Endodermal cell (in vitro differentiated cells): ENCODE measurements at regions not wholly inside any gene's neighbourhood (a gene's known extent, or its start where the extent isn't known, plus 50 kb on each side); places are given as distances from the start of the nearest gene placed in this dataset.

Experiments
- DNase-seq: peaks from one replicate; pipeline ENCODE4 v3.0.0-alpha.2; 2017
- H3K27ac ChIP-seq: 2 replicates; pipeline ENCODE4 v1.5.1; 2013; ENCODE audit warnings: mild to moderate bottlenecking, low read depth, low read length, moderate library complexity
- H3K27me3 ChIP-seq: 2 replicates; pipeline ENCODE4 v1.6.1; 2013; ENCODE audit warnings: mild to moderate bottlenecking, low read length, moderate library complexity; ENCODE audit not compliant: insufficient read depth, control insufficient read depth, poor library complexity, severe bottlenecking
- H3K36me3 ChIP-seq: 2 replicates; pipeline ENCODE4 v1.7.0; 2013; ENCODE audit warnings: mild to moderate bottlenecking, low read length, moderate library complexity; ENCODE audit not compliant: control insufficient read depth, insufficient read depth
- H3K4me1 ChIP-seq: one replicate; pipeline ENCODE4 v1.7.0; 2013; ENCODE audit warnings: low read length; ENCODE audit not compliant: control insufficient read depth, insufficient read depth
- H3K4me3 ChIP-seq: 2 replicates; pipeline ENCODE4 v1.5.1; 2013; ENCODE audit warnings: mild to moderate bottlenecking, low read length, moderate library complexity
- H3K9ac ChIP-seq: 2 replicates; pipeline ENCODE4 v1.6.1; 2013; ENCODE audit warnings: mild to moderate bottlenecking, low read length, moderate library complexity; ENCODE audit not compliant: poor library complexity, severe bottlenecking; ENCODE audit errors: extremely low read depth
- H3K9me3 ChIP-seq: 2 replicates; pipeline ENCODE4 v1.6.1; 2013; ENCODE audit warnings: mild to moderate bottlenecking, low read length, moderate library complexity; ENCODE audit not compliant: control insufficient read depth
- H3K27ac Mint-ChIP-seq: 2 replicates; pipeline ENCODE4 v1.8.0; 2020; ENCODE audit warnings: mixed read lengths
- H3K27me3 Mint-ChIP-seq: 2 replicates; pipeline ENCODE4 v1.8.0; 2021; ENCODE audit warnings: mild to moderate bottlenecking, mixed read lengths; ENCODE audit not compliant: insufficient read depth
- H3K36me3 Mint-ChIP-seq: 2 replicates; pipeline ENCODE4 v1.8.0; 2020; ENCODE audit warnings: low read depth, mixed read lengths
- H3K4me1 Mint-ChIP-seq: 2 replicates; pipeline ENCODE4 v1.8.0; 2020; ENCODE audit warnings: mixed read lengths
- H3K4me3 Mint-ChIP-seq: 2 replicates; pipeline ENCODE4 v1.8.0; 2020; ENCODE audit warnings: mild to moderate bottlenecking, moderate library complexity, mixed read lengths
- H3K9me3 Mint-ChIP-seq: 2 replicates; pipeline ENCODE4 v1.8.0; 2020; ENCODE audit warnings: mild to moderate bottlenecking, mixed read lengths
- WGBS, 2 experiments: methylation state at CpG; one replicate each; pipeline versions ENCODE4 v1.1.5 to v1.1.7; 2013; ENCODE audit warnings: missing lambda C conversion rate in 2 of 2, mixed read lengths in 1 of 2; ENCODE audit not compliant: insufficient coverage in 1 of 2, insufficient read length in 1 of 2; 5-methylcytosine and 5-hydroxymethylcytosine counted together
- TF ChIP-seq, protein P1 (sequence below): fragments of 200-600 bp; sonication (generic); conservative IDR thresholded peaks from 2 replicates; pipeline ENCODE4 v1.5.0; 2021; ENCODE audit warnings: antibody characterized with exemption, mild to moderate bottlenecking

DNA sequence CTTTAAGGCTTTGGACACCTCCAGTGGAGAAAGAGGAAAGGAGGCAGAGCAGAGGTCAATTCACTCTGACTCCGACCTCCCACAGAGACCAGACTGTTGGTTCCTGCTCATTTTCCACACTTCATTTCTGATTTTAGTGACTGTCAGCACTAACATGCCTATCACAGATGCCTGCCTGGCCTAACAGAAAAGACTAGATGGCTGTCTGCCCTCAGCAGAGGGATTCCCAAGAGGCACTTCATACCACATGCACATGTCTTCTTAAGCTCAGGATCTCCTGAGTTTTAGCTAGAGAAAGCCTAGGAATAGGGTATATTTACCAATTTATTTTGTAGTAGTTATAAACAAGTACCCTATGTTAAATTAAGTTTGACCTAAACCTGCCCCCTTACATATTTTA, 336.0 kb downstream of the ENC1 start:
- no peaks in the 10 kb centered on the region for H3K9me3 Mint-ChIP-seq

DNA sequence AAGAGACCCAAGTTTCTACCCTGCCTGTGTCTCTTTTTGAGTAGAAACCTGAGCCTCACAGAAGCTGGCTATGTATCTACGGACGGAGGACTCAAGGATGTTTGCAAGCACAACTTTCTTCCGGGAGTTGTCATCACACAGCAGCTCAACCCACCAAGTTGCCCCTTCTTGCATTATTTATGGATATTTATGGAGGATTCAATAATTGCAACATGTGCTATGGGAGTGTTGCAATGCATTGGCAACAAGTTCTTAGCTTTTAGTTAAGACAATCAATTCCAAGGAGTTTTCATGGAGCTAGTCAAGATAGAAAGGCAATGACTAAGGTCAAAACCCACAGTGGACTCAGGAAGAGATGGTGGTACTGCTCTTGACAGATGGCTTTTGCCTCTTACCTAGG, 336.9 kb downstream of the ENC1 start:
- no peaks in the 10 kb centered on the region for H3K36me3 Mint-ChIP-seq
- H3K4me1 ChIP-seq = no peaks in the 10 kb centered on the region
- no peaks in the 10 kb centered on the region for H3K27me3 Mint-ChIP-seq
- H3K4me3 ChIP-seq = no peak overlapping the region
- H3K27ac Mint-ChIP-seq = no peak overlapping the region
- H3K9me3 ChIP-seq = no peaks in the 10 kb centered on the region
- H3K9me3 Mint-ChIP-seq = no peaks in the 10 kb centered on the region
- H3K27ac ChIP-seq = no peak overlapping the region
- 89 to 100% methylated on average over 3 of the region's 3 CpGs for WGBS, 2 experiments
- H3K4me1 Mint-ChIP-seq = no peaks in the 10 kb centered on the region
- no peak for DNase-seq
- no peaks in the 10 kb centered on the region for H3K36me3 ChIP-seq
- no peaks in the 10 kb centered on the region for H3K27me3 ChIP-seq
- TF ChIP-seq, protein P1, sequence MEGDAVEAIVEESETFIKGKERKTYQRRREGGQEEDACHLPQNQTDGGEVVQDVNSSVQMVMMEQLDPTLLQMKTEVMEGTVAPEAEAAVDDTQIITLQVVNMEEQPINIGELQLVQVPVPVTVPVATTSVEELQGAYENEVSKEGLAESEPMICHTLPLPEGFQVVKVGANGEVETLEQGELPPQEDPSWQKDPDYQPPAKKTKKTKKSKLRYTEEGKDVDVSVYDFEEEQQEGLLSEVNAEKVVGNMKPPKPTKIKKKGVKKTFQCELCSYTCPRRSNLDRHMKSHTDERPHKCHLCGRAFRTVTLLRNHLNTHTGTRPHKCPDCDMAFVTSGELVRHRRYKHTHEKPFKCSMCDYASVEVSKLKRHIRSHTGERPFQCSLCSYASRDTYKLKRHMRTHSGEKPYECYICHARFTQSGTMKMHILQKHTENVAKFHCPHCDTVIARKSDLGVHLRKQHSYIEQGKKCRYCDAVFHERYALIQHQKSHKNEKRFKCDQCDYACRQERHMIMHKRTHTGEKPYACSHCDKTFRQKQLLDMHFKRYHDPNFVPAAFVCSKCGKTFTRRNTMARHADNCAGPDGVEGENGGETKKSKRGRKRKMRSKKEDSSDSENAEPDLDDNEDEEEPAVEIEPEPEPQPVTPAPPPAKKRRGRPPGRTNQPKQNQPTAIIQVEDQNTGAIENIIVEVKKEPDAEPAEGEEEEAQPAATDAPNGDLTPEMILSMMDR = no peak
- no peak overlapping the region for H3K4me3 Mint-ChIP-seq
- H3K9ac ChIP-seq = no peak overlapping the region

More for the DNA sequence above, 336.0 kb downstream of the ENC1 start:
- Mint-ChIP-seq H3K27me3 (no peaks in the 10 kb centered on the region), H3K27ac (no peak overlapping the region), H3K4me3 (no peak overlapping the region), H3K36me3 (no peaks in the 10 kb centered on the region), H3K4me1 (no peaks in the 10 kb centered on the region)
- TF ChIP-seq, protein P1 = no peak
- Histone ChIP-seq H3K27me3 (no peaks in the 10 kb centered on the region), H3K9me3 (no peaks in the 10 kb centered on the region), H3K4me1 (no peaks in the 10 kb centered on the region), H3K4me3 (no peak overlapping the region), H3K27ac (no peak overlapping the region), H3K9ac (no peak overlapping the region), H3K36me3 (no peaks in the 10 kb centered on the region)
- DNase-seq = no peak
- 71 to 96% methylated on average over 1 of the region's 1 CpG for WGBS, 2 experiments

DNA sequence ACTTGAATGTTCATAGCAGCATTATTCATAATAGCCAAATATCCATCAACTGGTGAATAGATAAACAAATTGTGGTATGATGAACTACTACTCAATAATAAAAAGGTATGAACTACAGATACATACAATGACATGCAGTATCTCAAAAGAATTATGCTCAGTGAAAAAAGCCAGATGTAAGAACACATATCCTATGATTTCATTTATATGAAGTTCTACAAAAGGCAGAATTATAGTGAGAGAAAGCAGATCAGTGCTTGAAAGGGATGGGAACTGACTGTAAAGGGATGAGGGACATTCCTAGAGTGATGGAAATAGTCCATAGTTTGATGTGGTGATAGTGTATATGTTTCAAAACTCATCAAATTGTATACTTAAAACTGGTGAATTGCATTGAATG, 339.0 kb downstream of the ENC1 start:
- no peak overlapping the region for H3K4me3 Mint-ChIP-seq
- Histone ChIP-seq H3K9ac (no peak overlapping the region), H3K4me3 (no peak overlapping the region), H3K27me3 (no peaks in the 10 kb centered on the region), H3K27ac (no peak overlapping the region), H3K9me3 (no peaks in the 10 kb centered on the region), H3K4me1 (no peaks in the 10 kb centered on the region), H3K36me3 (no peaks in the 10 kb centered on the region)
- H3K36me3 Mint-ChIP-seq = no peaks in the 10 kb centered on the region
- no peaks in the 10 kb centered on the region for H3K4me1 Mint-ChIP-seq
- H3K27ac Mint-ChIP-seq = no peak overlapping the region
- TF ChIP-seq, protein P1 = no peak
- no peaks in the 10 kb centered on the region for H3K9me3 Mint-ChIP-seq
- DNase-seq = no peak
- no peaks in the 10 kb centered on the region for H3K27me3 Mint-ChIP-seq
